HG02642 (cell line): ENCODE measurements at regions not wholly inside any gene's neighbourhood (a gene's known extent, or its start where the extent isn't known, plus 50 kb on each side); places are given as distances from the start of the nearest gene placed in this dataset.

Source experiments
- ATAC-seq: cut with Tn5 transposase; IDR thresholded peaks from one replicate; pipeline ENCODE4 v1.9.1; 2021; ENCODE audit warnings: mild to moderate bottlenecking; ENCODE audit not compliant: unreplicated experiment, poor library complexity

GRCh38 chr11:81159900-81160299 lies 1573.8 kb downstream of the FAM181B start:
- no peak for ATAC-seq

- no peak for ATAC-seq
Observed at GRCh38 chr11:81135570-81135969, 1598.1 kb downstream of the FAM181B start.

GRCh38 chr11:81129618-81130017 lies 1604.0 kb downstream of the FAM181B start:
- no peak for ATAC-seq

GRCh38 chr11:81112718-81113117 lies 1620.9 kb downstream of the FAM181B start:
- ATAC-seq, result no peak

GRCh38 chr11:81104051-81104450 lies 1629.6 kb downstream of the FAM181B start:
- ATAC-seq, result no peak

GRCh38 chr11:81098471-81098870 lies 1635.2 kb downstream of the FAM181B start:
- ATAC-seq, result no peak

GRCh38 chr11:81092522-81092921 lies 1641.1 kb downstream of the FAM181B start:
- no peak for ATAC-seq

- ATAC-seq, result no peak
Observed at GRCh38 chr11:81089242-81089641, 1644.4 kb downstream of the FAM181B start.

- ATAC-seq, result no peak
Observed at GRCh38 chr11:81080476-81080875, 1639.6 kb upstream of the TENM4 start.

GRCh38 chr11:81072273-81072672 lies 1631.4 kb upstream of the TENM4 start:
- ATAC-seq, result no peak

- no peak for ATAC-seq
Observed at GRCh38 chr11:81071606-81072005, 1630.8 kb upstream of the TENM4 start.

GRCh38 chr11:81070948-81071347 lies 1630.1 kb upstream of the TENM4 start:
- ATAC-seq, result no peak

GRCh38 chr11:81059356-81059755 lies 1618.5 kb upstream of the TENM4 start:
- no peak for ATAC-seq

GRCh38 chr11:81052344-81053158 lies 1611.7 kb upstream of the TENM4 start:
- no peak for ATAC-seq

GRCh38 chr11:81039916-81040524 lies 1599.2 kb upstream of the TENM4 start:
- ATAC-seq, result no peak

GRCh38 chr11:81036168-81036870 lies 1595.5 kb upstream of the TENM4 start:
- ATAC-seq, result no peak

GRCh38 chr11:81033779-81034540 lies 1593.1 kb upstream of the TENM4 start:
- no peak for ATAC-seq

- no peak for ATAC-seq
Observed at GRCh38 chr11:81032906-81033305, 1592.1 kb upstream of the TENM4 start.

- ATAC-seq, result no peak
Observed at GRCh38 chr11:81030186-81030585, 1589.4 kb upstream of the TENM4 start.

- no peak for ATAC-seq
Observed at GRCh38 chr11:81026032-81026431, 1585.2 kb upstream of the TENM4 start.

- no peak for ATAC-seq
Observed at GRCh38 chr11:81022057-81022456, 1581.2 kb upstream of the TENM4 start.
